ENCODE measurements at regions not wholly inside any gene's neighbourhood (a gene's known extent, or its start where the extent isn't known, plus 50 kb on each side); places are given as distances from the start of the nearest gene placed in this dataset.

- Histone ChIP-seq H3K9me3 (no peaks in the 10 kb centered on the region), H3K4me1 (ENCODE audit: low read depth) (no peaks in the 10 kb centered on the region), H3K36me3 (ENCODE audit: low read depth) (no peaks in the 10 kb centered on the region), H3K4me3 (no peak overlapping the region)
- intact Hi-C loops (cut with DNase I, micrococcal nuclease): no loop called here
- no peak for ATAC-seq
- TF ChIP-seq, protein P1, sequence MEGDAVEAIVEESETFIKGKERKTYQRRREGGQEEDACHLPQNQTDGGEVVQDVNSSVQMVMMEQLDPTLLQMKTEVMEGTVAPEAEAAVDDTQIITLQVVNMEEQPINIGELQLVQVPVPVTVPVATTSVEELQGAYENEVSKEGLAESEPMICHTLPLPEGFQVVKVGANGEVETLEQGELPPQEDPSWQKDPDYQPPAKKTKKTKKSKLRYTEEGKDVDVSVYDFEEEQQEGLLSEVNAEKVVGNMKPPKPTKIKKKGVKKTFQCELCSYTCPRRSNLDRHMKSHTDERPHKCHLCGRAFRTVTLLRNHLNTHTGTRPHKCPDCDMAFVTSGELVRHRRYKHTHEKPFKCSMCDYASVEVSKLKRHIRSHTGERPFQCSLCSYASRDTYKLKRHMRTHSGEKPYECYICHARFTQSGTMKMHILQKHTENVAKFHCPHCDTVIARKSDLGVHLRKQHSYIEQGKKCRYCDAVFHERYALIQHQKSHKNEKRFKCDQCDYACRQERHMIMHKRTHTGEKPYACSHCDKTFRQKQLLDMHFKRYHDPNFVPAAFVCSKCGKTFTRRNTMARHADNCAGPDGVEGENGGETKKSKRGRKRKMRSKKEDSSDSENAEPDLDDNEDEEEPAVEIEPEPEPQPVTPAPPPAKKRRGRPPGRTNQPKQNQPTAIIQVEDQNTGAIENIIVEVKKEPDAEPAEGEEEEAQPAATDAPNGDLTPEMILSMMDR (IDR thresholded peaks at IDR 0.05): no peak
- DNase-seq: no peak
Observed at GRCh38 chr6:87959083-87959482, 88.6 kb upstream of the SPACA1 start.

DNA sequence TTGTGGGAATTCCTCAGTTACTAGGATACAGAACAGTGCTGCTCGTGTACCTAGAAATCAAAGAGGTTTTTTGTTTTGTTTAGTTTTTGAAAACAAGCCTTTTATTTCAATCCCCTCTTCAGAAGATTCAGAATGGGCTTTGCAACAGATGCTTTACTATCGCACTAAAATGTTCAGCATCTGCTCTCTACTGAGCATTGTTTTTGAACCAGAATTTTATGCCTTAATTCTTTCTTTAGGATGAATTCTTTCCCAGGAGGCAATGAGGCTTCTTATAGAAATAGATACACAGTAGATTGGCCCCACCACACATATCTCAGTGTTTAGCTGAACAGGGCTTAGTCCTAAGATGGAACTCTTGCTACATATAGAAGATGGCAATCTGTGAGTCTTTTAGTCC is 95.9 kb upstream of the SPACA1 start:
- Histone ChIP-seq H3K4me1 (ENCODE audit: low read depth) (no peaks in the 10 kb centered on the region), H3K4me3 (no peak overlapping the region)

GRCh38 chr6:87950614-87951013 is 97.0 kb upstream of the SPACA1 start:
- ATAC-seq: no peak
- intact Hi-C loops (cut with DNase I, micrococcal nuclease): no loop called here

More for the DNA sequence above, 95.9 kb upstream of the SPACA1 start:
- Histone ChIP-seq H3K36me3 (ENCODE audit: low read depth) (no peaks in the 10 kb centered on the region), H3K9me3 (no peaks in the 10 kb centered on the region)
- DNase-seq (no peak), ATAC-seq (no peak)
- intact Hi-C loops (cut with DNase I, micrococcal nuclease): no loop called here
- TF ChIP-seq, protein P1 (IDR thresholded peaks at IDR 0.05): no peak

GRCh38 chr6:87949194-87949593 is 98.4 kb upstream of the SPACA1 start:
- ATAC-seq (no peak), DNase-seq (no peak)
- no peaks in the 10 kb centered on the region for H3K36me3 ChIP-seq (ENCODE audit: low read depth)
- H3K4me1 ChIP-seq (ENCODE audit: low read depth): no peaks in the 10 kb centered on the region
- no peaks in the 10 kb centered on the region for H3K9me3 ChIP-seq
- no peak overlapping the region for H3K4me3 ChIP-seq
- TF ChIP-seq, protein P1 (IDR thresholded peaks at IDR 0.05): no peak
- intact Hi-C loops (cut with DNase I, micrococcal nuclease): loop anchor here in 1 of 2 donors (10.0 kb wide), 1 partner anchor 286 kb away; no protein-coding TSS in a partner anchor

More at GRCh38 chr6:87950614-87951013, 97.0 kb upstream of the SPACA1 start:
- no peak for DNase-seq
- no peak overlapping the region for H3K4me3 ChIP-seq
- no peaks in the 10 kb centered on the region for H3K4me1 ChIP-seq (ENCODE audit: low read depth)
- H3K36me3 ChIP-seq (ENCODE audit: low read depth): no peaks in the 10 kb centered on the region
- TF ChIP-seq, protein P1 (IDR thresholded peaks at IDR 0.05): no peak
- no peaks in the 10 kb centered on the region for H3K9me3 ChIP-seq

GRCh38 chr6:87946669-87947068 is 101.0 kb upstream of the SPACA1 start:
- H3K4me3 ChIP-seq: no peak overlapping the region
- DNase-seq: no peak
- intact Hi-C loops (cut with DNase I, micrococcal nuclease): loop anchor here in 1 of 2 donors (10.0 kb wide), 1 partner anchor 288 kb away; no protein-coding TSS in a partner anchor
- TF ChIP-seq, protein P1 (IDR thresholded peaks at IDR 0.05): no peak
- no peaks in the 10 kb centered on the region for H3K4me1 ChIP-seq (ENCODE audit: low read depth)
- H3K9me3 ChIP-seq: no peaks in the 10 kb centered on the region
- no peaks in the 10 kb centered on the region for H3K36me3 ChIP-seq (ENCODE audit: low read depth)
- ATAC-seq: no peak

DNA sequence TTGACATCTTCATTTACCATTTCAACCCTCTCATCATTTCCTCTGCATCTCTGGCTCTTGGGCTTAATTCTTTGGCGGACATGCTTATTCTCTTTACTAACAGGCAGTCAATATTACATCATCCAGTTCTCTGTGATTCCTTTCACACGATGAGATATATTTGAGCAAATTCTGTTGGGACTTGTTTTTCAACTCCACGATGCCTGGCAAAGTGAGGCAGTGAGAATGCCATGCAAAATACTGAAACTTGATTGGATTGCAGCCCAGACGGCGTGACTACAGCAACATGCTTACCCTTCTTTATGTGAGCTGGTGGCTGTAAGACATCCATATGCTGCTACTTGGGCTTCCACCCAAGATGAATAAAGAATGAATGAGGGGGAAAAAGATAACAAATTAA is 101.7 kb upstream of the SPACA1 start:
- Histone ChIP-seq H3K4me1 (ENCODE audit: low read depth) (no peaks in the 10 kb centered on the region), H3K36me3 (ENCODE audit: low read depth) (no peaks in the 10 kb centered on the region), H3K9me3 (no peaks in the 10 kb centered on the region), H3K4me3 (no peak overlapping the region)
- intact Hi-C loops (cut with DNase I, micrococcal nuclease): loop anchor here in 1 of 2 donors (10.0 kb wide), 1 partner anchor 289 kb away; no protein-coding TSS in a partner anchor
- no peak for ATAC-seq
- TF ChIP-seq, protein P1 (IDR thresholded peaks at IDR 0.05): no peak
- no peak for DNase-seq

Measured in mucosa of descending colon (tissue), 3 donors.